ENCODE measurements at regions not wholly inside any gene's neighbourhood (a gene's known extent, or its start where the extent isn't known, plus 50 kb on each side); places are given as distances from the start of the nearest gene placed in this dataset.

GRCh38 chr3:159616234-159616825 lies 372.3 kb upstream of the IL12A start:
- DNase-seq (ENCODE audit: low read depth in 3 of 3): no peak

- no peak for DNase-seq (ENCODE audit: low read depth in 3 of 3)
Measured at GRCh38 chr3:159619341-159619885, 369.2 kb upstream of the IL12A start.

- no peak for DNase-seq (ENCODE audit: low read depth in 3 of 3)
Measured at GRCh38 chr3:159620281-159620680, 368.4 kb upstream of the IL12A start.

GRCh38 chr3:159620873-159621272 lies 367.8 kb upstream of the IL12A start:
- no peak for DNase-seq (ENCODE audit: low read depth in 3 of 3)

- no peak for DNase-seq (ENCODE audit: low read depth in 3 of 3)
Measured at GRCh38 chr3:159624616-159625015, 364.0 kb upstream of the IL12A start.

- no peak for DNase-seq (ENCODE audit: low read depth in 3 of 3)
Measured at GRCh38 chr3:159625594-159625993, 363.0 kb upstream of the IL12A start.

GRCh38 chr3:159626598-159626997 lies 362.0 kb upstream of the IL12A start:
- DNase-seq (ENCODE audit: low read depth in 3 of 3): no peak

- no peak for DNase-seq (ENCODE audit: low read depth in 3 of 3)
Measured at GRCh38 chr3:159627229-159627628, 361.4 kb upstream of the IL12A start.

GRCh38 chr3:159627634-159628033 lies 361.0 kb upstream of the IL12A start:
- DNase-seq (ENCODE audit: low read depth in 3 of 3): no peak

- no peak for DNase-seq (ENCODE audit: low read depth in 3 of 3)
Measured at GRCh38 chr3:159629329-159630084, 359.1 kb upstream of the IL12A start.

- no peak for DNase-seq (ENCODE audit: low read depth in 3 of 3)
Measured at GRCh38 chr3:159631226-159631625, 357.4 kb upstream of the IL12A start.

- DNase-seq (ENCODE audit: low read depth in 3 of 3): no peak
Measured at GRCh38 chr3:159632128-159632527, 356.5 kb upstream of the IL12A start.

- DNase-seq (ENCODE audit: low read depth in 3 of 3): no peak
Measured at GRCh38 chr3:159632851-159633250, 355.8 kb upstream of the IL12A start.

GRCh38 chr3:159634483-159634882 lies 354.2 kb upstream of the IL12A start:
- no peak for DNase-seq (ENCODE audit: low read depth in 3 of 3)

GRCh38 chr3:159635047-159635641 lies 353.5 kb upstream of the IL12A start:
- no peak for DNase-seq (ENCODE audit: low read depth in 3 of 3)

- DNase-seq (ENCODE audit: low read depth in 3 of 3): no peak
Measured at GRCh38 chr3:159637883-159638542, 350.6 kb upstream of the IL12A start.

- DNase-seq (ENCODE audit: low read depth in 3 of 3): no peak
Measured at GRCh38 chr3:159640225-159640624, 348.4 kb upstream of the IL12A start.

- no peak for DNase-seq (ENCODE audit: low read depth in 3 of 3)
Measured at GRCh38 chr3:159643406-159643805, 345.2 kb upstream of the IL12A start.

GRCh38 chr3:159645874-159646273 lies 342.8 kb upstream of the IL12A start:
- no peak for DNase-seq (ENCODE audit: low read depth in 3 of 3)

- no peak for DNase-seq (ENCODE audit: low read depth in 3 of 3)
Measured at GRCh38 chr3:159649951-159650350, 338.7 kb upstream of the IL12A start.

- no peak for DNase-seq (ENCODE audit: low read depth in 3 of 3)
Measured at GRCh38 chr3:159650726-159651125, 337.9 kb upstream of the IL12A start.

GRCh38 chr3:159652452-159652851 lies 336.2 kb upstream of the IL12A start:
- no peak for DNase-seq (ENCODE audit: low read depth in 3 of 3)

Measured in stimulated activated CD4-positive, alpha-beta T cell treated with anti-CD3 and anti-CD28 coated beads, TNF-alpha, amount 100 ng/mL, for 24 hours (primary cell).